HG02763 (cell line): ENCODE measurements at regions not wholly inside any gene's neighbourhood (a gene's known extent, or its start where the extent isn't known, plus 50 kb on each side); places are given as distances from the start of the nearest gene placed in this dataset.

Source experiments
- ATAC-seq: cut with Tn5 transposase; IDR thresholded peaks from one replicate; pipeline ENCODE4 v1.9.1; 2021; ENCODE audit warnings: mild to moderate bottlenecking, moderate library complexity; ENCODE audit not compliant: unreplicated experiment

- ATAC-seq, result no peak
These were observed 243.7 kb upstream of the BMPER start for GRCh38 chr7:33661430-33662160.

- no peak for ATAC-seq
These were observed 238.8 kb upstream of the BMPER start for GRCh38 chr7:33666531-33666930.

- ATAC-seq, result no peak
These were observed 238.1 kb upstream of the BMPER start for GRCh38 chr7:33667196-33667595.

- ATAC-seq, result no peak
These were observed 236.1 kb upstream of the BMPER start for GRCh38 chr7:33669251-33669670.

- ATAC-seq, result peak; percentile 47
These were observed 233.6 kb upstream of the BMPER start for GRCh38 chr7:33671531-33672262.

GRCh38 chr7:33673029-33673700 is 232.2 kb upstream of the BMPER start:
- ATAC-seq, result no peak

GRCh38 chr7:33674804-33675411 is 230.4 kb upstream of the BMPER start:
- no peak for ATAC-seq

GRCh38 chr7:33677556-33677955 is 227.8 kb upstream of the BMPER start:
- ATAC-seq, result no peak

GRCh38 chr7:33678569-33679335 is 226.6 kb upstream of the BMPER start:
- ATAC-seq, result no peak

- ATAC-seq, result no peak
These were observed 224.7 kb upstream of the BMPER start for GRCh38 chr7:33680682-33681081.

- no peak for ATAC-seq
These were observed 219.8 kb upstream of the BMPER start for GRCh38 chr7:33685503-33685902.

GRCh38 chr7:33685981-33686683 is 219.2 kb upstream of the BMPER start:
- ATAC-seq, result no peak

GRCh38 chr7:33687625-33688024 is 217.7 kb upstream of the BMPER start:
- no peak for ATAC-seq

- no peak for ATAC-seq
These were observed 214.2 kb upstream of the BMPER start for GRCh38 chr7:33691180-33691579.

GRCh38 chr7:33692956-33693355 is 212.4 kb upstream of the BMPER start:
- no peak for ATAC-seq

- no peak for ATAC-seq
These were observed 211.3 kb upstream of the BMPER start for GRCh38 chr7:33694006-33694405.

GRCh38 chr7:33697616-33698015 is 207.7 kb upstream of the BMPER start:
- no peak for ATAC-seq

- no peak for ATAC-seq
These were observed 207.3 kb upstream of the BMPER start for GRCh38 chr7:33698041-33698440.

GRCh38 chr7:33698692-33699128 is 206.6 kb upstream of the BMPER start:
- ATAC-seq, result no peak
